Breast epithelium (tissue), 4 donors: ENCODE measurements at regions not wholly inside any gene's neighbourhood (a gene's known extent, or its start where the extent isn't known, plus 50 kb on each side); places are given as distances from the start of the nearest gene placed in this dataset.

Source experiments
- DNase-seq, 2 donors: peaks; one replicate each; pipeline ENCODE4 v3.0.0-alpha.2; 2019; ENCODE audit warnings: low spot score in 2 of 2
- H3K27ac ChIP-seq, 2 donors: fragments of 200-600 bp; sonication (generic) in 1 of 2; one replicate each; pipeline ENCODE4 v1.5.1; 2016 to 2019; ENCODE audit warnings: mild to moderate bottlenecking in 1 of 2
- H3K27me3 ChIP-seq, 2 donors: fragments of 200-600 bp; sonication (generic) in 1 of 2; one replicate each; pipeline versions ENCODE4 v1.5.1 to v1.6.0; 2017 to 2019; ENCODE audit warnings: control low read depth in 1 of 2, mild to moderate bottlenecking in 1 of 2
- H3K36me3 ChIP-seq: fragments of 200-600 bp; one replicate; pipeline ENCODE4 v1.5.1; 2019
- H3K4me1 ChIP-seq, 2 donors: fragments of 200-600 bp; sonication (generic); one replicate each; pipeline ENCODE4 v1.5.1; 2016 to 2019; ENCODE audit warnings: control low read depth in 1 of 2
- H3K4me3 ChIP-seq, 3 donors: fragments of 200-600 bp; sonication (generic); 1 replicate in 2 of 3; 2 replicates in 1 of 3; pipeline ENCODE4 v1.5.1; 2016 to 2019; ENCODE audit warnings: mild to moderate bottlenecking in 3 of 3, moderate library complexity in 2 of 3
- H3K9me3 ChIP-seq, 2 donors: fragments of 200-600 bp; sonication (generic) in 1 of 2; one replicate each; pipeline ENCODE4 v1.5.1; 2016 to 2019; ENCODE audit warnings: control low read depth in 1 of 2
- CTCF ChIP-seq, 3 donors: fragments of 450-650 bp; IDR thresholded peaks; one replicate each; pipeline ENCODE4 v1.5.1; 2016 to 2017; ENCODE audit warnings: antibody characterized with exemption in 3 of 3, mild to moderate bottlenecking in 3 of 3, moderate library complexity in 3 of 3
- POLR2A ChIP-seq: fragments of 450-650 bp; IDR thresholded peaks from one replicate; pipeline ENCODE4 v1.6.1; 2016; ENCODE audit warnings: antibody characterized with exemption, mild to moderate bottlenecking, moderate library complexity
- POLR2AphosphoS5 ChIP-seq, 3 donors: sonication (generic); formaldehyde crosslinking; IDR thresholded peaks; one replicate each; pipeline ENCODE4 v1.6.1; 2017; ENCODE audit warnings: antibody characterized with exemption in 3 of 3
- intact Hi-C: fragments of 100-400 bp; cut with DNase I; formaldehyde crosslinking; loops from one replicate; pipeline ENCODE4 v1.15.1; 2023; ENCODE audit warnings: low total_unique reads

GRCh38 chr5:167155387-167156005 lies 1135.9 kb upstream of the WWC1 start:
- Histone ChIP-seq H3K4me1 (no peaks in the 10 kb centered on the region), H3K36me3 (no peaks in the 10 kb centered on the region), H3K27ac (no peak overlapping the region), H3K9me3 (no peaks in the 10 kb centered on the region), H3K27me3 (no peaks in the 10 kb centered on the region), H3K4me3 (no peak overlapping the region)
- DNase-seq, result no peak
- intact Hi-C loops, result no loop called here
- TF ChIP-seq POLR2AphosphoS5 (IDR thresholded peaks at IDR 0.05) (no peak), POLR2A (no peak), CTCF (IDR thresholded peaks at IDR 0.05) (no peak)

- no peak overlapping the region for H3K27ac ChIP-seq
- TF ChIP-seq CTCF (IDR thresholded peaks at IDR 0.05) (no peak), POLR2A (no peak), POLR2AphosphoS5 (IDR thresholded peaks at IDR 0.05) (no peak)
- no peaks in the 10 kb centered on the region for H3K27me3 ChIP-seq
- no peaks in the 10 kb centered on the region for H3K4me1 ChIP-seq
- no peaks in the 10 kb centered on the region for H3K9me3 ChIP-seq
- intact Hi-C loops, result no loop called here
- no peaks in the 10 kb centered on the region for H3K36me3 ChIP-seq
- no peak for DNase-seq
- H3K4me3 ChIP-seq, result no peak overlapping the region
These were observed 1135.0 kb upstream of the WWC1 start for GRCh38 chr5:167156446-167156845.

GRCh38 chr5:167158588-167158987 lies 1132.9 kb upstream of the WWC1 start:
- DNase-seq, result no peak
- intact Hi-C loops, result no loop called here
- H3K4me1 ChIP-seq, result no peaks in the 10 kb centered on the region

GRCh38 chr5:167160388-167160787 lies 1131.1 kb upstream of the WWC1 start:
- no peak for DNase-seq
- H3K9me3 ChIP-seq, result no peaks in the 10 kb centered on the region
- H3K27ac ChIP-seq, result no peak overlapping the region
- H3K4me1 ChIP-seq, result no peaks in the 10 kb centered on the region
- H3K4me3 ChIP-seq, result no peak overlapping the region
- TF ChIP-seq POLR2A, result no peak
- no peak for TF ChIP-seq POLR2AphosphoS5 (IDR thresholded peaks at IDR 0.05)
- TF ChIP-seq CTCF (IDR thresholded peaks at IDR 0.05), result no peak
- intact Hi-C loops, result no loop called here
- no peaks in the 10 kb centered on the region for H3K27me3 ChIP-seq
- H3K36me3 ChIP-seq, result no peaks in the 10 kb centered on the region

More at GRCh38 chr5:167158588-167158987, 1132.9 kb upstream of the WWC1 start:
- Histone ChIP-seq H3K36me3 (no peaks in the 10 kb centered on the region), H3K4me3 (no peak overlapping the region), H3K27ac (no peak overlapping the region), H3K9me3 (no peaks in the 10 kb centered on the region), H3K27me3 (no peaks in the 10 kb centered on the region)
- no peak for TF ChIP-seq POLR2AphosphoS5 (IDR thresholded peaks at IDR 0.05)
- TF ChIP-seq POLR2A, result no peak
- TF ChIP-seq CTCF (IDR thresholded peaks at IDR 0.05), result no peak

GRCh38 chr5:167166696-167167095 lies 1124.7 kb upstream of the WWC1 start:
- no peaks in the 10 kb centered on the region for H3K36me3 ChIP-seq
- TF ChIP-seq CTCF (IDR thresholded peaks at IDR 0.05) (no peak), POLR2A (no peak), POLR2AphosphoS5 (IDR thresholded peaks at IDR 0.05) (no peak)
- H3K27me3 ChIP-seq, result no peaks in the 10 kb centered on the region
- DNase-seq, result no peak
- H3K27ac ChIP-seq, result no peak overlapping the region
- H3K4me1 ChIP-seq, result no peaks in the 10 kb centered on the region
- H3K4me3 ChIP-seq, result no peak overlapping the region
- intact Hi-C loops, result no loop called here
- H3K9me3 ChIP-seq, result no peaks in the 10 kb centered on the region
